Neural progenitor cell (in vitro differentiated cells): ENCODE measurements at regions not wholly inside any gene's neighbourhood (a gene's known extent, or its start where the extent isn't known, plus 50 kb on each side); places are given as distances from the start of the nearest gene placed in this dataset.

Experiments used
- CTCF ChIP-seq: fragments of 200-600 bp; sonication (generic); IDR thresholded peaks from 2 replicates; pipeline ENCODE4 v1.5.1; 2017; ENCODE audit warnings: antibody characterized with exemption, mild to moderate bottlenecking
- EZH2 ChIP-seq: fragments of 200-600 bp; sonication (generic); IDR thresholded peaks from 2 replicates; pipeline ENCODE4 v1.6.1; 2017; ENCODE audit warnings: antibody characterized with exemption, mild to moderate bottlenecking, moderate library complexity
- EZH2phosphoT487 ChIP-seq: fragments of 200-600 bp; sonication (generic); IDR thresholded peaks from 2 replicates; pipeline ENCODE4 v1.6.1; 2017; ENCODE audit warnings: antibody characterized with exemption

DNA sequence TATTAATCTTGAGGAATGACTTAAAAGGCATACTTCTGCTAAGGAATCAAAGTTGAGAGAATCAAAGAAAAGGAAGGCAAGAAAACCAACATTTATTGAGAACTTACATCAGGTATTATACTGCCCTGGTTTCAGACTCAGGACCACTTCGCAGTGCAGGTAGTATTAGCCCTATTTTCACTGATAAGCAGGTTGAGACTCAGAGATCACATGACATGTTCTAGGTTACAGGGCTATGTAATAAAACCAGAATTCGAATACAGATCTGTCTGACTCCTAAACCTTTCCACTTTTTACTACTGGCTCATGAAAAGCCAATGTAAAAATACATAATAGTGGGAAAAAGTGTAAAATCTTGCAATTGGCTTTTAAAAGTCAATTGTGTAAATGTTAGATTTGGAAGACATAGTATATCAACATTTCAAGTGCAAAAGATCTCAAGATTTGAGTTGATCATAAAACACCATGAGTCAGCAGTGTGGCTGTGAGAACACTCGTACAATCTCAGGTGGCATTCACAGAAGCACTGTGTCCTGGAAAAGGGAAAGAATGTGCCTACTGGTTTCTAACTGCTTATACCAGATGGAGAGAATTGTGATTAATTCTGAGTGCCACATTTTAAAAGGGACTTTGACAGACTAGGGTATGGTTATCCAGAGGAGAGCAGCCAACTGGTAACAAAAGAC lies 195.8 kb upstream of the MKLN1 start:
- no peak for TF ChIP-seq CTCF
- TF ChIP-seq EZH2phosphoT487, result no peak
- TF ChIP-seq EZH2, result no peak
